H1 (cell line): ENCODE measurements at regions not wholly inside any gene's neighbourhood (a gene's known extent, or its start where the extent isn't known, plus 50 kb on each side); places are given as distances from the start of the nearest gene placed in this dataset.

ENCODE experiments used
- CTCF ChIA-PET: fragments of 300-600 bp; sonication (Branson Sonifier 250); formaldehyde crosslinking; loops from one replicate; lab custom pipeline; 2021; ENCODE audit not compliant: partially characterized antibody; lab: Charles Lee
- POLR2A ChIA-PET: fragments of 300-600 bp; sonication (Branson Sonifier 250); formaldehyde crosslinking; loops from one replicate; lab custom pipeline; 2021; ENCODE audit warnings: inconsistent platforms; ENCODE audit not compliant: partially characterized antibody; lab: Charles Lee
- DNase-seq, 2 experiments: peaks; one replicate each; pipeline versions ENCODE4 v3.0.0 to v3.0.0-alpha.2; 2010 to 2022; ENCODE audit warnings: low spot score in 2 of 2, low read depth in 1 of 2, mixed read lengths in 1 of 2
- FAIRE-seq: peaks from 2 replicates; lab custom pipeline; 2011; peaks lifted over from hg19 to GRCh38; lab: Jason Lieb, UNC
- H2AFZ ChIP-seq: 2 replicates; pipeline ENCODE4 v1.8.1; 2012; ENCODE audit warnings: low read length, inconsistent platforms
- H2AK5ac ChIP-seq: 2 replicates; pipeline ENCODE4 v1.6.1; 2013; ENCODE audit warnings: low read depth, low read length
- H2BK120ac ChIP-seq: replicated peaks from 2 replicates; pipeline ENCODE3; 2013; ENCODE audit warnings: low read depth, low read length, inconsistent platforms
- H2BK12ac ChIP-seq: 2 replicates; pipeline ENCODE4 v1.6.1; 2013; ENCODE audit warnings: low read depth, low read length
- H2BK15ac ChIP-seq: 2 replicates; pipeline ENCODE4 v1.6.1; 2013; ENCODE audit warnings: low read length
- H2BK20ac ChIP-seq: 2 replicates; pipeline ENCODE4 v1.6.1; 2013; ENCODE audit warnings: low read length
- H2BK5ac ChIP-seq: 2 replicates; pipeline ENCODE4 v1.6.1; 2013; ENCODE audit warnings: low read depth, low read length
- H3K14ac ChIP-seq: 2 replicates; pipeline ENCODE4 v1.6.1; 2013; ENCODE audit warnings: inconsistent platforms; ENCODE audit not compliant: insufficient read length
- H3K18ac ChIP-seq: 2 replicates; pipeline ENCODE4 v1.6.1; 2013; ENCODE audit warnings: low read length; ENCODE audit errors: extremely low read depth
- H3K23ac ChIP-seq: 2 replicates; pipeline ENCODE4 v1.6.1; 2013; ENCODE audit warnings: inconsistent platforms; ENCODE audit not compliant: insufficient read length
- H3K23me2 ChIP-seq: 2 replicates; pipeline ENCODE4 v1.6.1; 2013; ENCODE audit warnings: low read depth, low read length
- H3K27ac ChIP-seq: 2 replicates; pipeline ENCODE4 v1.6.1; 2011; ENCODE audit warnings: low read depth, low read length, inconsistent platforms
- H3K27me3 ChIP-seq, 4 experiments: replicated peaks in 1 of 4; 1 replicate in 1 of 4; 2 replicates in 3 of 4; pipeline versions ENCODE4 v1.6.1 to v1.8.1; 2011 to 2013; ENCODE audit warnings: low read length in 3 of 4, mild to moderate bottlenecking in 3 of 4, inconsistent platforms in 2 of 4, mixed read lengths in 2 of 4, moderate library complexity in 1 of 4; ENCODE audit not compliant: control insufficient read depth in 3 of 4, insufficient read depth in 3 of 4; ENCODE audit errors: extremely low read depth in 1 of 4
- H3K36me3 ChIP-seq, 4 experiments: 2 replicates each; pipeline versions ENCODE4 v1.6.1 to v1.8.1; 2011 to 2013; ENCODE audit warnings: mild to moderate bottlenecking in 4 of 4, low read length in 3 of 4, moderate library complexity in 2 of 4, control low read depth in 1 of 4, inconsistent platforms in 1 of 4; ENCODE audit not compliant: insufficient read depth in 4 of 4, control insufficient read depth in 2 of 4
- H3K4ac ChIP-seq: replicated peaks from 2 replicates; pipeline ENCODE3; 2013; ENCODE audit warnings: low read length, low read depth, mixed read lengths, inconsistent platforms; ENCODE audit not compliant: insufficient read length
- H3K4me1 ChIP-seq, 4 experiments: replicated peaks in 1 of 4; 1 replicate in 1 of 4; 2 replicates in 3 of 4; pipeline versions ENCODE4 v1.6.1 to v1.8.1; 2011 to 2013; ENCODE audit warnings: low read length in 3 of 4, inconsistent platforms in 2 of 4, mixed read lengths in 1 of 4; ENCODE audit not compliant: insufficient read depth in 4 of 4, control insufficient read depth in 3 of 4
- H3K4me2 ChIP-seq, 2 experiments: 2 replicates each; pipeline versions ENCODE4 v1.6.1 to v1.8.1; 2011 to 2013; ENCODE audit warnings: low read depth in 2 of 2, low read length in 2 of 2, control low read depth in 1 of 2, inconsistent platforms in 1 of 2, mild to moderate bottlenecking in 1 of 2; ENCODE audit not compliant: insufficient read depth in 1 of 2
- H3K4me3 ChIP-seq, 4 experiments: fragments of 200-600, 300-600 bp in 1 of 4; sonication (generic), shearing (Covaris generic), sonication (Bioruptor Twin) in 1 of 4; 2 replicates each; pipeline versions ENCODE4 v1.5.1 to v1.8.1; 2011 to 2016; ENCODE audit warnings: low read length in 4 of 4, low read depth in 3 of 4, control low read depth in 2 of 4, inconsistent platforms in 2 of 4, mild to moderate bottlenecking in 2 of 4, mixed read lengths in 1 of 4, moderate library complexity in 1 of 4; ENCODE audit not compliant: insufficient read depth in 2 of 4; ENCODE audit errors: extremely low read depth in 1 of 4
- H3K56ac ChIP-seq: replicated peaks from 2 replicates; pipeline ENCODE3; 2013; ENCODE audit warnings: low read depth, mild to moderate bottlenecking, mixed read lengths, low read length, inconsistent platforms; ENCODE audit not compliant: insufficient read length
- H3K79me1 ChIP-seq: 2 replicates; pipeline ENCODE4 v1.6.1; 2013; ENCODE audit warnings: low read depth, low read length, control low read depth
- H3K79me2 ChIP-seq, 2 experiments: 2 replicates each; pipeline versions ENCODE4 v1.6.1 to v1.8.1; 2012 to 2013; ENCODE audit warnings: low read length in 2 of 2, mild to moderate bottlenecking in 2 of 2, inconsistent platforms in 1 of 2; ENCODE audit not compliant: insufficient read depth in 2 of 2, control insufficient read depth in 1 of 2
- H3K9ac ChIP-seq, 4 experiments: replicated peaks in 1 of 4; 1 replicate in 1 of 4; 2 replicates in 3 of 4; pipeline versions ENCODE4 v1.6.1 to v1.8.1; 2011 to 2013; ENCODE audit warnings: low read depth in 3 of 4, low read length in 3 of 4, control low read depth in 2 of 4, mild to moderate bottlenecking in 2 of 4, moderate library complexity in 2 of 4, inconsistent platforms in 1 of 4; ENCODE audit errors: extremely low read depth in 1 of 4
- H3K9me3 ChIP-seq, 2 experiments: 2 replicates each; pipeline versions ENCODE4 v1.6.1 to v1.8.1; 2012 to 2013; ENCODE audit warnings: mild to moderate bottlenecking in 2 of 2, moderate library complexity in 2 of 2, control low read depth in 1 of 2, inconsistent platforms in 1 of 2, low read depth in 1 of 2, low read length in 1 of 2, mixed read lengths in 1 of 2; ENCODE audit not compliant: insufficient read depth in 2 of 2
- H4K20me1 ChIP-seq, 2 experiments: replicated peaks in 1 of 2; 2 replicates each; pipeline versions ENCODE3 to v1.8.1; 2011 to 2013; ENCODE audit warnings: inconsistent platforms in 2 of 2, low read length in 2 of 2, mild to moderate bottlenecking in 1 of 2; ENCODE audit not compliant: insufficient read depth in 2 of 2, control insufficient read depth in 1 of 2
- H4K5ac ChIP-seq: 2 replicates; pipeline ENCODE4 v1.6.1; 2013; ENCODE audit warnings: low read length, low read depth, mixed read lengths, inconsistent platforms; ENCODE audit not compliant: insufficient read length
- H4K8ac ChIP-seq: 2 replicates; pipeline ENCODE4 v1.8.0; 2013; ENCODE audit warnings: mild to moderate bottlenecking, moderate library complexity, low read length, inconsistent platforms; ENCODE audit not compliant: insufficient read depth; ENCODE audit errors: extremely low read depth
- H4K91ac ChIP-seq: replicated peaks from 2 replicates; pipeline ENCODE3; 2013; ENCODE audit warnings: low read length, mixed read lengths, inconsistent platforms; ENCODE audit not compliant: insufficient read length
- BACH1 ChIP-seq: IDR thresholded peaks from 2 replicates; pipeline ENCODE4 v1.6.1; 2012; ENCODE audit warnings: low read length, improper control_type of control experiment
- CHD1 ChIP-seq: IDR thresholded peaks from 2 replicates; pipeline ENCODE4 v1.6.1; 2012; ENCODE audit warnings: low read depth, low read length, improper control_type of control experiment
- PHF8 ChIP-seq: fragments of 200-600 bp; sonication (generic); conservative IDR thresholded peaks from 2 replicates; pipeline ENCODE4 v1.7.1; 2012; ENCODE audit warnings: low read depth, mild to moderate bottlenecking, inconsistent platforms, low read length, moderate library complexity
- RBBP5 ChIP-seq: IDR thresholded peaks from 2 replicates; pipeline ENCODE4 v1.7.1; 2012; ENCODE audit warnings: low read depth, mild to moderate bottlenecking, inconsistent platforms, low read length, moderate library complexity, borderline replicate concordance
- RFX5 ChIP-seq: IDR thresholded peaks from 2 replicates; pipeline ENCODE4 v1.6.1; 2011; ENCODE audit warnings: low read depth, low read length, improper control_type of control experiment, borderline replicate concordance
- SP1 ChIP-seq: IDR thresholded peaks from 2 replicates; pipeline ENCODE4 v1.6.1; 2011; ENCODE audit warnings: low read depth, low read length
- TCF12 ChIP-seq: IDR thresholded peaks from 2 replicates; pipeline ENCODE4 v1.6.1; 2011; ENCODE audit warnings: low read depth, mild to moderate bottlenecking, low read length
- WGBS, 2 experiments: shearing (Covaris generic) in 1 of 2; methylation state at CpG; one replicate each; pipeline versions ENCODE4 v1.1.6 to v1.1.7; 2013 to 2015; ENCODE audit warnings: low lambda C conversion rate in 2 of 2, mixed read lengths in 2 of 2, inconsistent platforms in 1 of 2, low coverage in 1 of 2, missing lambda C conversion rate in 1 of 2; ENCODE audit not compliant: insufficient replicate concordance in 2 of 2, insufficient coverage in 1 of 2, insufficient read length in 1 of 2; ENCODE audit errors: extremely low coverage in 1 of 2, missing lambda C conversion rate in 1 of 2; 5-methylcytosine and 5-hydroxymethylcytosine counted together

- H2BK20ac ChIP-seq = no peak overlapping the region
- H3K9ac ChIP-seq = no peak overlapping the region
- CTCF ChIA-PET = interaction anchor here (0.9 to 1.4 kb wide), 2 partner anchors 10 to 13 kb away, joined by 4 to 5 read pairs; no protein-coding TSS in a partner anchor
- no peak overlapping the region for H3K23ac ChIP-seq
- FAIRE-seq = no peak
- no peaks in the 10 kb centered on the region for H3K79me2 ChIP-seq
- no peak overlapping the region for H2AK5ac ChIP-seq
- WGBS, 2 experiments = 95% methylated on average over 1 of the region's 1 CpG; no CpG with 5 or more reads in 1 of the 2 experiments
- H2BK15ac ChIP-seq = no peak overlapping the region
- H3K4me2 ChIP-seq = no peak overlapping the region
- no peaks in the 10 kb centered on the region for H3K23me2 ChIP-seq
- H3K79me1 ChIP-seq = no peaks in the 10 kb centered on the region
- H3K4me3 ChIP-seq = no peak overlapping the region
- H3K27me3 ChIP-seq = no peaks in the 10 kb centered on the region
- no peak for DNase-seq
- POLR2A ChIA-PET = no interaction called here
- H3K4me1 ChIP-seq = no peaks in the 10 kb centered on the region
- H4K8ac ChIP-seq = no peak overlapping the region
- no peak overlapping the region for H3K4ac ChIP-seq
- H3K27ac ChIP-seq = no peak overlapping the region
- H4K91ac ChIP-seq = no peak overlapping the region
- H2BK5ac ChIP-seq = no peak overlapping the region
- TF ChIP-seq SP1 (no peak), PHF8 (no peak), RFX5 (no peak), BACH1 (no peak), CHD1 (no peak), RBBP5 (no peak), TCF12 (no peak)
- no peak overlapping the region for H3K56ac ChIP-seq
- H4K20me1 ChIP-seq = no peaks in the 10 kb centered on the region
- no peak overlapping the region for H2AFZ ChIP-seq
- H3K18ac ChIP-seq = no peak overlapping the region
- H3K9me3 ChIP-seq = no peaks in the 10 kb centered on the region
- no peak overlapping the region for H4K5ac ChIP-seq
- no peak overlapping the region for H2BK12ac ChIP-seq
- no peaks in the 10 kb centered on the region for H3K36me3 ChIP-seq
- H3K14ac ChIP-seq = no peak overlapping the region
- H2BK120ac ChIP-seq = no peak overlapping the region
Observed at GRCh38 chr14:39664646-39665045, 232.4 kb upstream of the FBXO33 start.
